Activated naive CD4-positive, alpha-beta T cell treated with anti-CD3 and anti-CD28 coated beads, Interleukin-2, amount 10 ng/mL, durations not matched to agents 7 days and 5 days (primary cell): ENCODE measurements at regions not wholly inside any gene's neighbourhood (a gene's known extent, or its start where the extent isn't known, plus 50 kb on each side); places are given as distances from the start of the nearest gene placed in this dataset.

Experiments used
- CTCF ChIA-PET: fragments of 350-600 bp; sonication (Branson Sonifier 250); formaldehyde crosslinking; loops from one replicate; lab custom pipeline; 2021; ENCODE audit warnings: antibody characterized with exemption; lab: Charles Lee
- DNase-seq: peaks from one replicate; pipeline ENCODE4 v3.0.0-alpha.2; 2020
- H3K27ac Mint-ChIP-seq: one replicate; pipeline ENCODE4 v1.8.0; 2021; ENCODE audit warnings: mild to moderate bottlenecking, moderate library complexity, mixed read lengths
- H3K27me3 Mint-ChIP-seq: one replicate; pipeline ENCODE4 v1.8.0; 2021; ENCODE audit warnings: mild to moderate bottlenecking, mixed read lengths
- H3K36me3 Mint-ChIP-seq: one replicate; pipeline ENCODE4 v1.8.0; 2021; ENCODE audit warnings: mixed read lengths
- H3K4me1 Mint-ChIP-seq: one replicate; pipeline ENCODE4 v1.8.0; 2021; ENCODE audit warnings: mixed read lengths
- H3K4me3 Mint-ChIP-seq: one replicate; pipeline ENCODE4 v1.8.0; 2021; ENCODE audit warnings: mild to moderate bottlenecking, moderate library complexity, mixed read lengths
- H3K9me3 Mint-ChIP-seq: one replicate; pipeline ENCODE4 v1.8.0; 2021; ENCODE audit warnings: mixed read lengths

DNA sequence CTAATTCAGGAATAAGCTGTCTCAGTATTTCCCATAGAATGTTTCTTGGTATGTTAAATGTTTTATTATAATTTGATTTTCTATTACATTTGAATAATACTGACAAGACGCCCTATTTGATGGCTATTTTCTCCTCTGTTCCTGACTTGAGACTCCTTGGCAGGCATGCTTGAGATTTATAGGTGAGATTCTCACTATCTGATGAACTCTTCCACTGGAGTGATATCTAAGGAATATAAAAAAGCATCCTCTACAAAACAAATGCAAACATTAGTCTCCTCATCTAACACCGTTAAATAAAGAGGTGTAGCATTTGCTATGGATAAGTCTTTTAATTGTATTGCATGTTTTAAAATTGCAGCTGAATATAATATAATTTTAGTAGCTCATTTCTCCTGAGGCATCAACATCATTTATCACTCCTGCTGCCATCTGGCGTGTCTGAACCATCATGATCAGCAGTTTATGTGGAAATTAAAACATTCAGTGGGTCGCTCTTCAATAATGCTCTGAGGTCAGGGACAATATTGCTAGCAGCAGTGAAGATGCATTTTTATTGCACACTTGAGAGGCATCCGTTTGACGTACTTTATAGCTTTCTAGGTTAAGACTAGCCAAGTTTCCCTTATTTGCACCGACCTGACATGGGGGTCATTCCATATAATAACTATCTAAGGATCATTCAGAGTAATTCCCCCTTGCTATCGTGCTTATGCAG is 210.4 kb upstream of the GALNTL6 start:
- H3K9me3 Mint-ChIP-seq: peaks cover 2% of the 10 kb centered on the region
- H3K4me3 Mint-ChIP-seq: no peak overlapping the region
- no peaks in the 10 kb centered on the region for H3K36me3 Mint-ChIP-seq
- no peaks in the 10 kb centered on the region for H3K27me3 Mint-ChIP-seq
- no peak for DNase-seq
- CTCF ChIA-PET: no interaction called here
- no peaks in the 10 kb centered on the region for H3K4me1 Mint-ChIP-seq
- no peak overlapping the region for H3K27ac Mint-ChIP-seq

DNA sequence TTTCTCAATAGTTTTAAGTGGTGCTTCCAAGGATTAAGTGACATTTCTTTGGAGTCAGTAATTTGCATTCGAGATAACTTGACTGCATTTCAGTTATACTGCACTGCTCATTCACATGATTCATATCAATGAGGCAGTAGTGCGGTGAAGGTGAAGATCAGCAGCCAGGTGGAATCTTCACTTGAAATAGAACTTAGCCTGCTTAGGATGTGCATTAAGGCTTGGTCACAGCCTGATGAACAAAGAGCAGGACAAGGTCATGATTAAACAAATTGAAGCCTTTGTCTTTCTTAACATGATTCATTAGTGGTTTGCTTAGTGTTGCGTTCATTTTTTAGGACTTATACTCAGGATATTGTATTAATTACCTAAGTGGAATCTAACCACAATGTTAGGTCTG is 212.1 kb upstream of the GALNTL6 start:
- Mint-ChIP-seq H3K27ac (no peak overlapping the region), H3K36me3 (no peaks in the 10 kb centered on the region), H3K27me3 (no peaks in the 10 kb centered on the region), H3K4me3 (no peak overlapping the region), H3K4me1 (no peaks in the 10 kb centered on the region), H3K9me3 (peaks cover 2% of the 10 kb centered on the region)
- no peak for DNase-seq
- CTCF ChIA-PET: no interaction called here

DNA sequence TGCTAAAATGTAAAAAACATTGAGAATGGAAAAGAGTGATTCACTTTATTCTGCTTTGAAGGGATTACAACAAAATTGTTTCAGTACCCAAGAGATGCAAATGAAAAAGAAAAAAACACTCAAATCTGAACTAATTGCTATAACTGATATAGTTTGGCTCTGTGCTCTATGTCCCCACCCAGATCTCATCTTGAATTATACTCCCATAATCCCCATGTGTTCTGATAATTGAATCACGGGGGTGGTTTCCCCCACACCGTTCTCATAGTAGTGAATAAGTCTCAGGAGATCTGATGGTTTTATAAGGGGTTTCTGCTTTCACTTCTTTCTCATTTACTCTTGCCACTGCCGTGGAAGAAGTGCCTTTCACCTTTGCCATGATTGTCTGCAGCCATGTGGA is 213.6 kb upstream of the GALNTL6 start:
- Mint-ChIP-seq H3K4me1 (no peaks in the 10 kb centered on the region), H3K4me3 (no peak overlapping the region), H3K36me3 (no peaks in the 10 kb centered on the region), H3K27me3 (no peaks in the 10 kb centered on the region), H3K27ac (no peak overlapping the region), H3K9me3 (peaks cover 2% of the 10 kb centered on the region)
- CTCF ChIA-PET: no interaction called here
- no peak for DNase-seq

DNA sequence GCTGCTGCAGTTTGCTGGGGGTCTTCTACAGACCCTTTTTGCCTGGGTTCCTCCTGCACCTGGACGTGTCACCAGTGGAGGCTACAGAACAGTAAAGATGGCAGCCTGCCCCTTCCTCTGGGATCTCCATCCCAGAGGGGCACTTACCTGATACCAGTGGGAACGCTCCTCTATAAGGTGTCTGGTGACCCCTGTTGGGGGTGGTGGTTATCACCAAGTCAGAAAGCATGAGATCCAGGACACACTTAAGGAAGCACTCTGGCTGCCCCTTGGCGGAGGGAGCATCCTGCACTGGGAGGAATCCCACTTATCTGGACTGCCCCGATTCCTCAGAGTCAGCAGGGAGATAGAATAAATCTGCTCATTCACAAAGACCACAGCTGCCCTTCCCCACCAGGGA is 218.9 kb upstream of the GALNTL6 start:
- no peaks in the 10 kb centered on the region for H3K36me3 Mint-ChIP-seq
- no peak overlapping the region for H3K27ac Mint-ChIP-seq
- CTCF ChIA-PET: no interaction called here
- no peaks in the 10 kb centered on the region for H3K4me1 Mint-ChIP-seq
- H3K27me3 Mint-ChIP-seq: no peaks in the 10 kb centered on the region
- no peak overlapping the region for H3K4me3 Mint-ChIP-seq
- H3K9me3 Mint-ChIP-seq: peaks cover 7% of the 10 kb centered on the region
- no peak for DNase-seq

DNA sequence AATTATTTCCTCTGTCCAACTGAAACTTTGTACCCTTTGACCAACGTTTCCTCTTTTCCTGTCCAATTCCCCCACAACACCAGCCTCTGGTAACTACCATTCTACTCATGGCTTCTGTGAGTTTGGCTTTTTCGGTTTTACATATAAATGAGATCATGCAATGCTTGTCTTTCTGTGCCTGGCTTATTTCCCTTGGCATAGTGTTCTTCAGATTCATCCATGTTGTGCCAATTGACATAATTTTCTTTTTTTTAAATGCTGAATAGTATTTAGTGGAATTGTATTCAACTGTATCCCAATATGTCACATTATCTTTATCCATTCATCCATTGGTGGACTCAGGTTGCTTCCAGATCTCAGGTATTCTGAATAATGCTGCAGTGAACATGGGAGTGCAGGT is 222.5 kb upstream of the GALNTL6 start:
- Mint-ChIP-seq H3K4me1 (no peaks in the 10 kb centered on the region), H3K27ac (no peak overlapping the region), H3K27me3 (no peaks in the 10 kb centered on the region), H3K9me3 (peaks cover 5% of the 10 kb centered on the region), H3K4me3 (no peak overlapping the region), H3K36me3 (no peaks in the 10 kb centered on the region)
- DNase-seq: no peak
- CTCF ChIA-PET: no interaction called here

DNA sequence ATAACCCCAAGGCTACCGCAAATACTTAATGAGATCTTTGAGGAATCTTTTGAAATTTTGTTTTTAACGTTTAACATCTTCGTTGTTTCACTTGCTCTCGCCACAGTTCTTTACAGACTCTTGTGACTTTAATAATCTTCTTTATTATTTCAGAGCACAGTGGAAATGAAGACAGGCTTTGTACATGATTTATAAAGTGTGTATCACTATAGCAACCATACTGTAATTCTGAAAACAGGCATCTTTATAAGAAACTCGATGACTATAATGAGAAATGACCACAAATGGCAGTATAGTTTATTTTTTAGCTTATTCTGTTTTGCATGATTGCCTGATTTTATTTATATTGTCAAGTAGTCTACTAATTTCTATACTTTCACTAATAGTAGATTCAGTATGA is 224.4 kb upstream of the GALNTL6 start:
- Mint-ChIP-seq H3K27ac (no peak overlapping the region), H3K4me3 (no peak overlapping the region), H3K4me1 (no peaks in the 10 kb centered on the region), H3K36me3 (no peaks in the 10 kb centered on the region), H3K9me3 (peaks cover 5% of the 10 kb centered on the region), H3K27me3 (no peaks in the 10 kb centered on the region)
- CTCF ChIA-PET: no interaction called here
- DNase-seq: no peak

DNA sequence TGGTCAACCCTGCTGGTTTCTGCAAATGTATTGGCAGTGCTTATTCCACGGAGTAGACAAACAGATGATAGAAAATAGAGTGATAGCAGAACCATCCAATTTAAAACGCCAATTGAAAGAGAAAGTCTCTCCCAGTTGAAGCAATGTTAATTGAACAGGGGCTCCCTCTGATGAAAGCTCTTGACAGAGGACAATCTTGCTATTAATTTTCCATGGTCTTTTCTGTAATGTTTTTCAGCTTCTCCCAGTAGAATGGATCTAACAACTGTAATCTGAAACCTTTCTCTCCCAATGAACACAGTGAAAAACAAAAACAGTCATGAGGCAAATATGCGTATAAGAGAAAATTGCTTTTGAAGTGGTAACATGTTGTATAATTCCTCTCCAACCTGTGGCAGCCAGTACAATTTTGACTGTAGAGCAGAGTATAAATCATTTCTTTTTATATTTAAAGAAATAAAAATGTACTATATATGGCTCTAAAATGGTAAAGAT is 225.1 kb upstream of the GALNTL6 start:
- CTCF ChIA-PET: no interaction called here
- H3K27ac Mint-ChIP-seq: no peak overlapping the region
- H3K4me3 Mint-ChIP-seq: no peak overlapping the region
- no peaks in the 10 kb centered on the region for H3K27me3 Mint-ChIP-seq
- H3K4me1 Mint-ChIP-seq: no peaks in the 10 kb centered on the region
- no peaks in the 10 kb centered on the region for H3K36me3 Mint-ChIP-seq
- no peaks in the 10 kb centered on the region for H3K9me3 Mint-ChIP-seq
- no peak for DNase-seq

DNA sequence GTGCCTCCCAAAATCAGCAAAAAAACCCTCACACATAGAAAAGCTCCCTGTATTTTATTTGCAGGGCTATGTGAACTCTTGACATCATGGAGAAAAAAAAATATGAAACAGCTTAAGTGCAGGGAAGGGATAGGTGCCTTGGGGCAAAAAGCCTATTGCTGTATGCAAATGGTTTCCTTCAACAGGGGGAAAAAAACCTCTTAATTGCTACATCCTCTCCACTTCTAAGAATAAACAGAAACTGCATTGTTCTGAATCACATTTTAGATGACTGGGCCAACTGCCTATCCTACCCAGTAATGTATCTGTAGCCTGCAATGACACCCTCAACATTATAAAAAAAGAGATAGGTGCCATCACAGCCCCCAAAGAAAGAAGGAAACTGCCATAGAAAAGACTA is 229.4 kb upstream of the GALNTL6 start:
- DNase-seq: no peak
- Mint-ChIP-seq H3K4me1 (no peaks in the 10 kb centered on the region), H3K36me3 (no peaks in the 10 kb centered on the region), H3K4me3 (no peak overlapping the region), H3K27ac (no peak overlapping the region), H3K27me3 (no peaks in the 10 kb centered on the region), H3K9me3 (no peaks in the 10 kb centered on the region)
- CTCF ChIA-PET: no interaction called here

DNA sequence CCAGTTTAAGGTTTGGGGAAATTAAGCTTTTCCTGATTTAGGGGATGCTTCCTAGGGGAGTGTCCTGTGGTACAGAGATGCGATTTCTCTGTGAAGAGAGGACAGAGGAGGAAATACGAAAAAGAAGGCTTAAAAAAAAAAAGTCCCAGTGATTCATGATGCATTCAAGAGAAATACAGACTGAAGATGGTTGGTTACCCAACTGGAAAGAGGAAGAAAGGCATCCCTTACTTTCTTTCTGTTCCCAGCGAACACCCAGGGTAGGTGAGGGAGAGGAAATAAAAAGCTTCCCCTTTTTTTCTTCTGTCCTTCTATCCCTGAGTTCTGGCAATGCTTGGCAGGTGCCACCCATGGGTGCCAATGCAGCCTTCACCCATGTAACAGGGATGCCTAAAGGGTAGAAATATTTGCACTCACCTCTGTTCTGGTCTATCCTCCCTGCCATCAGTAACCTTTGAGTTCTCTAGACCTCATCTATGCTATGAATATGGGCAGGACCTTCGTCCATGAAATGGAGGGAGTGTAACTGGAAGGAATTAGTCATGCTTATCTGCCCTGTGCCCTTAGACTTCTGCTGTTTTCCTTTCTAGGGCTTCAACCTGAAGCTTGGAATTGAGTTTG is 230.1 kb upstream of the GALNTL6 start:
- Mint-ChIP-seq H3K27me3 (no peaks in the 10 kb centered on the region), H3K9me3 (no peaks in the 10 kb centered on the region), H3K4me3 (no peak overlapping the region), H3K4me1 (no peaks in the 10 kb centered on the region), H3K36me3 (no peaks in the 10 kb centered on the region), H3K27ac (no peak overlapping the region)
- no peak for DNase-seq
- CTCF ChIA-PET: no interaction called here

DNA sequence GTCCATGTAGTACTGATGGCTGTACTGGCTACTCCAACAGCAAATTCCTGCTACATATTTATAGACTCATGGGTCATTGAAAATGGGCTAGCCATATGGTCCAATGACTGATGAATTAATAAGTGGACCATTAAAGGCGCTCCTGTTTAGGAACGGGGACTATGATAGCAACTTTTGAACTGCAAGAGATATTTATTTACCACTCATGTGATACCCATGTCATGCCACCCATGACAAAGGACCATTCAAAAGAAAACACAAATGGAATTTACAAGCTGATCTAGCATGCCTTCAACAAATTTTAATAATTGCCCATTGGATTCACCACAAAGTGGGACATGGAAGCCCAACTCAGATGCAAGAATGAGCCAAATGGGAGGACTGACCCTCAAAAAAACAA is 240.0 kb upstream of the GALNTL6 start:
- H3K36me3 Mint-ChIP-seq: no peaks in the 10 kb centered on the region
- no peaks in the 10 kb centered on the region for H3K27me3 Mint-ChIP-seq
- no peaks in the 10 kb centered on the region for H3K4me1 Mint-ChIP-seq
- H3K9me3 Mint-ChIP-seq: no peaks in the 10 kb centered on the region
- DNase-seq: no peak
- no peak overlapping the region for H3K4me3 Mint-ChIP-seq
- CTCF ChIA-PET: no interaction called here
- H3K27ac Mint-ChIP-seq: no peak overlapping the region

DNA sequence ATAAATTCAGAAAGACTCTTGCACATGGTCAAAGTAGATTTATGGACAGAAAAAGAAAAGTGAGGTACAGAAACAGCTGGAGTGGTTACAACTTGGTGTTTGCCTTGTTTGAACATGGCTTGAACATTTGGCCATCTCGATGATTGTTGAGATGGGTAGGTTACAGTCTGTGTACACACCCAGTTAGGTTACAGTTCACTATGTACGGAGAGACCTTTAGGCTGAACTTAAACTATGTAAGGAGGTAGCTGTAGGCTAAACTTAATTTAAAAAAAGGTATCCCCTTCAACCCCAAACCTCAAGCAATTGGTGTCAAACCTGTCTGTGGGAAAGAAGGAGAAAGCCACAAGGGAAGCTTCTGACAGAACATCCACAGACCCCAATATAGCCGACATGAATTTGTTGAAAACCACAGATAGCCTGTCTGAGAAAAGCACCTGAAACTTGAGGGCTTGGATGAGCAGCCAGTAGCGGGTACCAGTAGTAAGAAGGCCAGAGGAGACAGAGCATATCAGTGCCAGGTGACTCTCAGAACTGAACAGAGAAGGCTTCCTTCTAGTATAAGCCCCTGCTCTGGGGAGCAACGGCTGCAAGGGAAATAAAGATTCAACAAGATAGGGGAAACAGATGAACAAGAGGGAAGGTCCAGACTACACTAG is 247.9 kb upstream of the GALNTL6 start:
- H3K9me3 Mint-ChIP-seq: no peaks in the 10 kb centered on the region
- no peak overlapping the region for H3K27ac Mint-ChIP-seq
- no peak overlapping the region for H3K4me3 Mint-ChIP-seq
- no peaks in the 10 kb centered on the region for H3K36me3 Mint-ChIP-seq
- H3K4me1 Mint-ChIP-seq: no peaks in the 10 kb centered on the region
- CTCF ChIA-PET: no interaction called here
- H3K27me3 Mint-ChIP-seq: no peaks in the 10 kb centered on the region
- no peak for DNase-seq

DNA sequence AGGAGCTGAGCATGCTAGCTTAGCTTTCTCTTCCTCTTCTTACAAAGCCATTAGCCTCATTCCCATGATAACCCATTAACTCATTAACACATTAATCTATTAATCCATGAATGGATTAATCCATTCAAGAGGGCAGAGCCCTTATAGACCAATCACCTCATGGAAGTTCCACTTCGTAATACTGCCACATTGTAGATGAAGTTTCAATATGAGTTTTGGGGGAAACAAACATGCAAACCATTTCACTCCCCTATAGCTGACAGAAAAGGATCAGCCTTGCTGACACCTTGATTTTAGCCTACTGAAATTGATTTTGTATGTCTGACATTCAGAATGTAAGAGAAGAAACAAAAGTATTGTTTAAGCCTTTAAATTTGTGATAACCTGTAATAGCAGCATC is 251.8 kb upstream of the GALNTL6 start:
- CTCF ChIA-PET: no interaction called here
- Mint-ChIP-seq H3K9me3 (peaks cover 3% of the 10 kb centered on the region), H3K27me3 (no peaks in the 10 kb centered on the region), H3K4me3 (no peak overlapping the region), H3K4me1 (no peaks in the 10 kb centered on the region), H3K27ac (no peak overlapping the region), H3K36me3 (no peaks in the 10 kb centered on the region)
- no peak for DNase-seq

DNA sequence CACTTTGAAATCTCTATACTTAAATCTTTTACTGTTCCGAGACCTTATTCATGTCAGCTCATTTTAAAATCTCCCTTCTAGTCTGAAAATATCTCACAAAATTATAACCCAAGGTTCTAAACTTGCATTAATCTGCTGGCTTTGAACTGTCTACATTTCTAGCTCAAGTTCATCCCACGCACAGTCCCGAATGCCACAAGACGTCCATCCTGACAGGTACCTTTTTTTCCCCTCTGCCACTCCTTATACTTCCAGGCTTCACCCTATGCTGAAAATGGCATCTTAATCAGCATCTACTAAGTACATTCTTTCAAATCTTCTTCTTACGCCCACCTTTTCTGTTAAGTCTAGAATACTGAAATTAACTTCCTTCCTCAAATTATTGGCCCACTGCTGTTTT is 259.2 kb upstream of the GALNTL6 start:
- Mint-ChIP-seq H3K4me3 (no peak overlapping the region), H3K27ac (no peak overlapping the region), H3K27me3 (no peaks in the 10 kb centered on the region), H3K36me3 (no peaks in the 10 kb centered on the region), H3K4me1 (no peaks in the 10 kb centered on the region), H3K9me3 (peaks cover 3% of the 10 kb centered on the region)
- DNase-seq: no peak
- CTCF ChIA-PET: no interaction called here

DNA sequence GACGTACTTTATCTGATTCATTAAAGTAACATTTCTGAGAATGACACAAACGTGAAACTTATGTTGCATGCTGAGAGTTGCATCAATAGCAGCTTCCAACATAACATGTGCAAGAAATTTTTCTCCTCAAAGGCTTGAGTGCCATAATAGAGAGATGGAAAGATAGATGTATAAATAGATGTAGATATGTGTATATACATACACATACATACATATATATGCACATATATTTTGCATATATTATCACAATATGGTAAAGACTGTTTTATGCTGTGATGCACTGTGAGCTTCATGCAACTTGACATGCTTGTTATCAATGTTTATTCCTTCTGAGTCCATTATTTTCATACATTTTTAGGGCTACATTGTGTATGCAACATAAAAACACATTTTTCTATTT is 270.6 kb upstream of the GALNTL6 start:
- no peaks in the 10 kb centered on the region for H3K4me1 Mint-ChIP-seq
- no peak overlapping the region for H3K4me3 Mint-ChIP-seq
- H3K36me3 Mint-ChIP-seq: no peaks in the 10 kb centered on the region
- CTCF ChIA-PET: no interaction called here
- no peak overlapping the region for H3K27ac Mint-ChIP-seq
- no peaks in the 10 kb centered on the region for H3K27me3 Mint-ChIP-seq
- no peak for DNase-seq
- peaks cover 6% of the 10 kb centered on the region for H3K9me3 Mint-ChIP-seq

DNA sequence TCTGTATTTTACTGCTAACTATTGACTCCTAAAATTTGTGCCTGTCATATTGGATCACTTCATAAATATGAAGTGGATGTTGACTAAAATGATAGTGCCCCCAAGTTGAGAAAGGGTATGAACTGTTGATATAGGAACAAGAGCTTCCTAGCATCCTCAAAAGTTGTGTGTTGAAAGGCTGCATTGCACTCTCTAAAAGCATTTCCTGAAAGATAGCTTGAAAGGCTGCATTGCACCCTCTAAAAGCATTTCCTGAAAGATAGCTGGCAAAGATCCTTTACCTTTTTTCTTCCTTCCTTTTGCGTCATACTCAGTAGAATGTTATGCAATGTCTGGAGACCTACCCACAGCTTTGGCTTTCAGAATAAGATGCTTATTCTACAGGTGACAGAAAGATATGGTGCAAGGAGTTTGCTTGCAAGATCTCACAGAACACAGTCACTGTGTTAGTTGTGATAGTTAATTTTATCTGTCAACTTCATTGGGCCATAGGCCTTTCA is 274.6 kb upstream of the GALNTL6 start:
- no peaks in the 10 kb centered on the region for H3K4me1 Mint-ChIP-seq
- no peaks in the 10 kb centered on the region for H3K27me3 Mint-ChIP-seq
- CTCF ChIA-PET: no interaction called here
- DNase-seq: no peak
- H3K4me3 Mint-ChIP-seq: no peak overlapping the region
- H3K36me3 Mint-ChIP-seq: no peaks in the 10 kb centered on the region
- H3K27ac Mint-ChIP-seq: no peak overlapping the region
- H3K9me3 Mint-ChIP-seq: peaks cover 2% of the 10 kb centered on the region
